ENCODE measurements at regions not wholly inside any gene's neighbourhood (a gene's known extent, or its start where the extent isn't known, plus 50 kb on each side); places are given as distances from the start of the nearest gene placed in this dataset.

GRCh38 chr4:167688660-167689142, 403.6 kb upstream of the ANXA10 start:
- no peaks in the 10 kb centered on the region for H3K36me3 ChIP-seq
- no peak for DNase-seq
- H3K27ac ChIP-seq, result no peak overlapping the region
- no peak for TF ChIP-seq POLR2A (IDR thresholded peaks at IDR 0.05)
- TF ChIP-seq POLR2AphosphoS5 (IDR thresholded peaks at IDR 0.05), result no peak
- no peak for TF ChIP-seq CTCF (IDR thresholded peaks at IDR 0.05 in 8 of 11, conservative IDR thresholded peaks at IDR 0.05 in 3 of 11)
- no peaks in the 10 kb centered on the region for H3K4me1 ChIP-seq
- intact Hi-C loops (cut with DNase I; ENCODE audit: low total_unique reads), result no loop called here
- H3K9me3 ChIP-seq, result peaks cover 0 to 14% (median 0%) of the 10 kb centered on the region in 8 donors
- H3K27me3 ChIP-seq (replicated peaks in 1 of 7), result no peaks in the 10 kb centered on the region
- 76 to 89% (median 85%) methylated on average over 9 of the region's 9 CpGs for WGBS, 5 donors
- H3K4me3 ChIP-seq, result no peak overlapping the region

- TF ChIP-seq POLR2A (IDR thresholded peaks at IDR 0.05) (no peak), CTCF (IDR thresholded peaks at IDR 0.05 in 8 of 11, conservative IDR thresholded peaks at IDR 0.05 in 3 of 11) (no peak), POLR2AphosphoS5 (IDR thresholded peaks at IDR 0.05) (no peak)
- no peak for DNase-seq
- Histone ChIP-seq H3K27ac (no peak overlapping the region), H3K9me3 (peaks cover 0 to 7% (median 0%) of the 10 kb centered on the region in 8 donors), H3K27me3 (replicated peaks in 1 of 7) (no peaks in the 10 kb centered on the region), H3K4me1 (no peaks in the 10 kb centered on the region), H3K4me3 (no peak overlapping the region), H3K36me3 (no peaks in the 10 kb centered on the region)
- intact Hi-C loops (cut with DNase I; ENCODE audit: low total_unique reads), result no loop called here
These were observed 389.9 kb upstream of the ANXA10 start for GRCh38 chr4:167702391-167702790.

GRCh38 chr4:167711517-167711916, 380.8 kb upstream of the ANXA10 start:
- H3K36me3 ChIP-seq, result no peaks in the 10 kb centered on the region
- peaks cover 0 to 6% (median 0%) of the 10 kb centered on the region in 8 donors for H3K9me3 ChIP-seq
- DNase-seq, result no peak
- 54 to 59% (median 57%) methylated on average over 5 of the region's 5 CpGs for WGBS, 5 donors
- no peaks in the 10 kb centered on the region for H3K4me1 ChIP-seq
- intact Hi-C loops (cut with DNase I; ENCODE audit: low total_unique reads), result no loop called here
- H3K27me3 ChIP-seq (replicated peaks in 1 of 7), result no peaks in the 10 kb centered on the region
- TF ChIP-seq CTCF (IDR thresholded peaks at IDR 0.05 in 8 of 11, conservative IDR thresholded peaks at IDR 0.05 in 3 of 11) (no peak), POLR2A (IDR thresholded peaks at IDR 0.05) (no peak), POLR2AphosphoS5 (IDR thresholded peaks at IDR 0.05) (no peak)
- H3K4me3 ChIP-seq, result no peak overlapping the region
- no peak overlapping the region for H3K27ac ChIP-seq

GRCh38 chr4:167713756-167714155, 378.6 kb upstream of the ANXA10 start:
- TF ChIP-seq CTCF (IDR thresholded peaks at IDR 0.05 in 8 of 11, conservative IDR thresholded peaks at IDR 0.05 in 3 of 11) (no peak), POLR2AphosphoS5 (IDR thresholded peaks at IDR 0.05) (no peak), POLR2A (IDR thresholded peaks at IDR 0.05) (no peak)
- Histone ChIP-seq H3K4me3 (no peak overlapping the region), H3K27ac (no peak overlapping the region), H3K4me1 (no peaks in the 10 kb centered on the region), H3K9me3 (peaks cover 0 to 10% (median 0%) of the 10 kb centered on the region in 8 donors), H3K36me3 (no peaks in the 10 kb centered on the region), H3K27me3 (replicated peaks in 1 of 7) (no peaks in the 10 kb centered on the region)
- DNase-seq, result no peak
- intact Hi-C loops (cut with DNase I; ENCODE audit: low total_unique reads), result no loop called here
- WGBS, 5 donors, result 76 to 96% (median 83%) methylated on average over 1 of the region's 1 CpG

All from spleen (tissue), 11 donors.